H1 (cell line): ENCODE measurements at regions not wholly inside any gene's neighbourhood (a gene's known extent, or its start where the extent isn't known, plus 50 kb on each side); places are given as distances from the start of the nearest gene placed in this dataset.

ENCODE experiments used
- CTCF ChIA-PET: fragments of 300-600 bp; sonication (Branson Sonifier 250); formaldehyde crosslinking; loops from one replicate; lab custom pipeline; 2021; ENCODE audit not compliant: partially characterized antibody; lab: Charles Lee
- POLR2A ChIA-PET: fragments of 300-600 bp; sonication (Branson Sonifier 250); formaldehyde crosslinking; loops from one replicate; lab custom pipeline; 2021; ENCODE audit warnings: inconsistent platforms; ENCODE audit not compliant: partially characterized antibody; lab: Charles Lee
- DNase-seq, 2 experiments: peaks; one replicate each; pipeline versions ENCODE4 v3.0.0 to v3.0.0-alpha.2; 2010 to 2022; ENCODE audit warnings: low spot score in 2 of 2, low read depth in 1 of 2, mixed read lengths in 1 of 2
- FAIRE-seq: peaks from 2 replicates; lab custom pipeline; 2011; peaks lifted over from hg19 to GRCh38; lab: Jason Lieb, UNC
- H2AFZ ChIP-seq: 2 replicates; pipeline ENCODE4 v1.8.1; 2012; ENCODE audit warnings: low read length, inconsistent platforms
- H2AK5ac ChIP-seq: 2 replicates; pipeline ENCODE4 v1.6.1; 2013; ENCODE audit warnings: low read depth, low read length
- H2BK120ac ChIP-seq: replicated peaks from 2 replicates; pipeline ENCODE3; 2013; ENCODE audit warnings: low read depth, low read length, inconsistent platforms
- H2BK12ac ChIP-seq: 2 replicates; pipeline ENCODE4 v1.6.1; 2013; ENCODE audit warnings: low read depth, low read length
- H2BK15ac ChIP-seq: 2 replicates; pipeline ENCODE4 v1.6.1; 2013; ENCODE audit warnings: low read length
- H2BK20ac ChIP-seq: 2 replicates; pipeline ENCODE4 v1.6.1; 2013; ENCODE audit warnings: low read length
- H2BK5ac ChIP-seq: 2 replicates; pipeline ENCODE4 v1.6.1; 2013; ENCODE audit warnings: low read depth, low read length
- H3K14ac ChIP-seq: 2 replicates; pipeline ENCODE4 v1.6.1; 2013; ENCODE audit warnings: inconsistent platforms; ENCODE audit not compliant: insufficient read length
- H3K18ac ChIP-seq: 2 replicates; pipeline ENCODE4 v1.6.1; 2013; ENCODE audit warnings: low read length; ENCODE audit errors: extremely low read depth
- H3K23ac ChIP-seq: 2 replicates; pipeline ENCODE4 v1.6.1; 2013; ENCODE audit warnings: inconsistent platforms; ENCODE audit not compliant: insufficient read length
- H3K23me2 ChIP-seq: 2 replicates; pipeline ENCODE4 v1.6.1; 2013; ENCODE audit warnings: low read depth, low read length
- H3K27ac ChIP-seq: 2 replicates; pipeline ENCODE4 v1.6.1; 2011; ENCODE audit warnings: low read depth, low read length, inconsistent platforms
- H3K27me3 ChIP-seq, 4 experiments: replicated peaks in 1 of 4; 1 replicate in 1 of 4; 2 replicates in 3 of 4; pipeline versions ENCODE4 v1.6.1 to v1.8.1; 2011 to 2013; ENCODE audit warnings: low read length in 3 of 4, mild to moderate bottlenecking in 3 of 4, inconsistent platforms in 2 of 4, mixed read lengths in 2 of 4, moderate library complexity in 1 of 4; ENCODE audit not compliant: control insufficient read depth in 3 of 4, insufficient read depth in 3 of 4; ENCODE audit errors: extremely low read depth in 1 of 4
- H3K36me3 ChIP-seq, 4 experiments: 2 replicates each; pipeline versions ENCODE4 v1.6.1 to v1.8.1; 2011 to 2013; ENCODE audit warnings: mild to moderate bottlenecking in 4 of 4, low read length in 3 of 4, moderate library complexity in 2 of 4, control low read depth in 1 of 4, inconsistent platforms in 1 of 4; ENCODE audit not compliant: insufficient read depth in 4 of 4, control insufficient read depth in 2 of 4
- H3K4ac ChIP-seq: replicated peaks from 2 replicates; pipeline ENCODE3; 2013; ENCODE audit warnings: low read length, low read depth, mixed read lengths, inconsistent platforms; ENCODE audit not compliant: insufficient read length
- H3K4me1 ChIP-seq, 4 experiments: replicated peaks in 1 of 4; 1 replicate in 1 of 4; 2 replicates in 3 of 4; pipeline versions ENCODE4 v1.6.1 to v1.8.1; 2011 to 2013; ENCODE audit warnings: low read length in 3 of 4, inconsistent platforms in 2 of 4, mixed read lengths in 1 of 4; ENCODE audit not compliant: insufficient read depth in 4 of 4, control insufficient read depth in 3 of 4
- H3K4me2 ChIP-seq, 2 experiments: 2 replicates each; pipeline versions ENCODE4 v1.6.1 to v1.8.1; 2011 to 2013; ENCODE audit warnings: low read depth in 2 of 2, low read length in 2 of 2, control low read depth in 1 of 2, inconsistent platforms in 1 of 2, mild to moderate bottlenecking in 1 of 2; ENCODE audit not compliant: insufficient read depth in 1 of 2
- H3K4me3 ChIP-seq, 4 experiments: fragments of 200-600, 300-600 bp in 1 of 4; sonication (generic), shearing (Covaris generic), sonication (Bioruptor Twin) in 1 of 4; 2 replicates each; pipeline versions ENCODE4 v1.5.1 to v1.8.1; 2011 to 2016; ENCODE audit warnings: low read length in 4 of 4, low read depth in 3 of 4, control low read depth in 2 of 4, inconsistent platforms in 2 of 4, mild to moderate bottlenecking in 2 of 4, mixed read lengths in 1 of 4, moderate library complexity in 1 of 4; ENCODE audit not compliant: insufficient read depth in 2 of 4; ENCODE audit errors: extremely low read depth in 1 of 4
- H3K56ac ChIP-seq: replicated peaks from 2 replicates; pipeline ENCODE3; 2013; ENCODE audit warnings: low read depth, mild to moderate bottlenecking, mixed read lengths, low read length, inconsistent platforms; ENCODE audit not compliant: insufficient read length
- H3K79me1 ChIP-seq: 2 replicates; pipeline ENCODE4 v1.6.1; 2013; ENCODE audit warnings: low read depth, low read length, control low read depth
- H3K79me2 ChIP-seq, 2 experiments: 2 replicates each; pipeline versions ENCODE4 v1.6.1 to v1.8.1; 2012 to 2013; ENCODE audit warnings: low read length in 2 of 2, mild to moderate bottlenecking in 2 of 2, inconsistent platforms in 1 of 2; ENCODE audit not compliant: insufficient read depth in 2 of 2, control insufficient read depth in 1 of 2
- H3K9ac ChIP-seq, 4 experiments: replicated peaks in 1 of 4; 1 replicate in 1 of 4; 2 replicates in 3 of 4; pipeline versions ENCODE4 v1.6.1 to v1.8.1; 2011 to 2013; ENCODE audit warnings: low read depth in 3 of 4, low read length in 3 of 4, control low read depth in 2 of 4, mild to moderate bottlenecking in 2 of 4, moderate library complexity in 2 of 4, inconsistent platforms in 1 of 4; ENCODE audit errors: extremely low read depth in 1 of 4
- H3K9me3 ChIP-seq, 2 experiments: 2 replicates each; pipeline versions ENCODE4 v1.6.1 to v1.8.1; 2012 to 2013; ENCODE audit warnings: mild to moderate bottlenecking in 2 of 2, moderate library complexity in 2 of 2, control low read depth in 1 of 2, inconsistent platforms in 1 of 2, low read depth in 1 of 2, low read length in 1 of 2, mixed read lengths in 1 of 2; ENCODE audit not compliant: insufficient read depth in 2 of 2
- H4K20me1 ChIP-seq, 2 experiments: replicated peaks in 1 of 2; 2 replicates each; pipeline versions ENCODE3 to v1.8.1; 2011 to 2013; ENCODE audit warnings: inconsistent platforms in 2 of 2, low read length in 2 of 2, mild to moderate bottlenecking in 1 of 2; ENCODE audit not compliant: insufficient read depth in 2 of 2, control insufficient read depth in 1 of 2
- H4K5ac ChIP-seq: 2 replicates; pipeline ENCODE4 v1.6.1; 2013; ENCODE audit warnings: low read length, low read depth, mixed read lengths, inconsistent platforms; ENCODE audit not compliant: insufficient read length
- H4K8ac ChIP-seq: 2 replicates; pipeline ENCODE4 v1.8.0; 2013; ENCODE audit warnings: mild to moderate bottlenecking, moderate library complexity, low read length, inconsistent platforms; ENCODE audit not compliant: insufficient read depth; ENCODE audit errors: extremely low read depth
- H4K91ac ChIP-seq: replicated peaks from 2 replicates; pipeline ENCODE3; 2013; ENCODE audit warnings: low read length, mixed read lengths, inconsistent platforms; ENCODE audit not compliant: insufficient read length
- ASH2L ChIP-seq: fragments of 200-600, 300-600 bp; sonication (generic); IDR thresholded peaks from one replicate; pipeline ENCODE4 v1.7.1; 2017; ENCODE audit warnings: low read length
- CREB1 ChIP-seq: IDR thresholded peaks from 2 replicates; pipeline ENCODE4 v1.6.1; 2012; ENCODE audit warnings: inconsistent platforms
- EP300 ChIP-seq, 2 experiments: IDR thresholded peaks; 1 replicate in 1 of 2; 2 replicates in 1 of 2; pipeline ENCODE4 v1.6.1; 2011 to 2012; ENCODE audit warnings: low read depth in 2 of 2, low read length in 2 of 2, mild to moderate bottlenecking in 2 of 2, borderline replicate concordance in 1 of 2, inconsistent platforms in 1 of 2, moderate library complexity in 1 of 2
- GTF2F1 ChIP-seq: IDR thresholded peaks from 2 replicates; pipeline ENCODE4 v1.6.1; 2012; ENCODE audit warnings: low read depth, low read length, improper control_type of control experiment, borderline replicate concordance
- KDM1A ChIP-seq: fragments of 200-600, 300-600 bp; sonication (generic); IDR thresholded peaks from 2 replicates; pipeline ENCODE4 v1.7.1; 2016; ENCODE audit warnings: mild to moderate bottlenecking, low read length, borderline replicate concordance
- NANOG ChIP-seq: IDR thresholded peaks from 2 replicates; pipeline ENCODE4 v1.6.1; 2011; ENCODE audit warnings: low read length, low read depth, mild to moderate bottlenecking, inconsistent platforms; ENCODE audit not compliant: insufficient read depth, poor library complexity, severe bottlenecking
- POLR2AphosphoS5 ChIP-seq: IDR thresholded peaks from 2 replicates; pipeline ENCODE4 v1.6.1; 2011; ENCODE audit warnings: low read depth, low read length
- RNF2 ChIP-seq: fragments of 200-900, 300-1000 bp; sonication (generic); IDR thresholded peaks from 2 replicates; pipeline ENCODE4 v1.7.1; 2016; ENCODE audit warnings: borderline replicate concordance, low read depth, mild to moderate bottlenecking, antibody characterized with exemption, low read length; ENCODE audit not compliant: poor library complexity, severe bottlenecking; ENCODE audit errors: missing control alignments
- RXRA ChIP-seq: IDR thresholded peaks from 2 replicates; pipeline ENCODE4 v1.6.1; 2011; ENCODE audit warnings: low read depth, mild to moderate bottlenecking, low read length, moderate library complexity; ENCODE audit not compliant: insufficient read depth
- SP1 ChIP-seq: IDR thresholded peaks from 2 replicates; pipeline ENCODE4 v1.6.1; 2011; ENCODE audit warnings: low read depth, low read length
- SP2 ChIP-seq: IDR thresholded peaks from 2 replicates; pipeline ENCODE4 v1.6.1; 2012; ENCODE audit warnings: mild to moderate bottlenecking, low read length, inconsistent platforms
- TAF7 ChIP-seq: optimal IDR thresholded peaks from 2 replicates; pipeline ENCODE3; 2011; ENCODE audit warnings: low read depth, mild to moderate bottlenecking, inconsistent platforms, low read length, moderate library complexity, borderline replicate concordance
- WGBS, 2 experiments: shearing (Covaris generic) in 1 of 2; methylation state at CpG; one replicate each; pipeline versions ENCODE4 v1.1.6 to v1.1.7; 2013 to 2015; ENCODE audit warnings: low lambda C conversion rate in 2 of 2, mixed read lengths in 2 of 2, inconsistent platforms in 1 of 2, low coverage in 1 of 2, missing lambda C conversion rate in 1 of 2; ENCODE audit not compliant: insufficient replicate concordance in 2 of 2, insufficient coverage in 1 of 2, insufficient read length in 1 of 2; ENCODE audit errors: extremely low coverage in 1 of 2, missing lambda C conversion rate in 1 of 2; 5-methylcytosine and 5-hydroxymethylcytosine counted together
- TF ChIP-seq, protein P1 (sequence below): IDR thresholded peaks from 2 replicates; pipeline ENCODE4 v1.6.1; 2012; ENCODE audit warnings: low read length, inconsistent platforms

DNA sequence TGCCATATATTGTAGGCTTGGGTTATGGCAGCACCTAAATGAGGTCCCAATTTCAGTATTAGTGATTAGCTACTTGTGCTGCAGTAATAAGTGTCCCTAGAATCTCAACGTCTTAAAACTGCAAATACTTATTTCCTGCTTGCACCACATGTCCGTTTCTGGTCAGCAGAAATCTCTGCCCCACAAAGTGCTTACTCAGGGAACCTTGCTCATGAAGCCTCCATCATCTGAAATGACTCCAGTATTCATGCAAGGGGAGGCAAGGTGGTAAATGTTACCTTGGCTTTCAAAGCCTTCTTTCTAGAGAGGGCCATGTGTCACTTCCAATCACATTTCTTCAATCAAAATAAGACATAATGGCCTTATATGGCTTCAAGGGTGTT is 274.2 kb upstream of the KAZN start:
- Histone ChIP-seq H3K14ac (no peak overlapping the region), H3K4me3 (no peak overlapping the region), H2BK12ac (no peak overlapping the region), H3K23ac (no peak overlapping the region), H3K9ac (no peak overlapping the region), H2AK5ac (no peak overlapping the region), H4K91ac (no peak overlapping the region), H3K27ac (no peak overlapping the region), H3K23me2 (no peaks in the 10 kb centered on the region), H3K4me2 (no peak overlapping the region), H2BK5ac (no peak overlapping the region), H3K36me3 (no peaks in the 10 kb centered on the region), H2BK15ac (no peak overlapping the region), H4K5ac (no peak overlapping the region), H2BK20ac (no peak overlapping the region), H3K4ac (no peak overlapping the region), H4K20me1 (no peaks in the 10 kb centered on the region), H3K4me1 (peaks cover 0 to 4% (median 1%) of the 10 kb centered on the region in 4 experiments; a peak in 1 of 7 replicates), H3K9me3 (no peaks in the 10 kb centered on the region), H3K79me2 (no peaks in the 10 kb centered on the region), H3K18ac (no peak overlapping the region), H3K79me1 (no peaks in the 10 kb centered on the region), H4K8ac (no peak overlapping the region), H2AFZ (no peak overlapping the region), H3K56ac (no peak overlapping the region), H2BK120ac (no peak overlapping the region), H3K27me3 (no peaks in the 10 kb centered on the region; a peak in 1 of 7 replicates)
- DNase-seq (no peak), FAIRE-seq (no peak)
- ChIA-PET CTCF (no interaction called here), POLR2A (no interaction called here)
- 87% methylated on average over 2 of the region's 2 CpGs; no CpG with 5 or more reads in 1 of the 2 experiments for WGBS, 2 experiments
- no peak for TF ChIP-seq KDM1A
- no peak for TF ChIP-seq RNF2
- no peak for TF ChIP-seq EP300 (IDR thresholded peaks at IDR 0.05; ENCODE audit: borderline replicate concordance in 1 of 2, low read depth in 2 of 2, low read length in 2 of 2)
- TF ChIP-seq NANOG: no peak
- TF ChIP-seq, protein P1, sequence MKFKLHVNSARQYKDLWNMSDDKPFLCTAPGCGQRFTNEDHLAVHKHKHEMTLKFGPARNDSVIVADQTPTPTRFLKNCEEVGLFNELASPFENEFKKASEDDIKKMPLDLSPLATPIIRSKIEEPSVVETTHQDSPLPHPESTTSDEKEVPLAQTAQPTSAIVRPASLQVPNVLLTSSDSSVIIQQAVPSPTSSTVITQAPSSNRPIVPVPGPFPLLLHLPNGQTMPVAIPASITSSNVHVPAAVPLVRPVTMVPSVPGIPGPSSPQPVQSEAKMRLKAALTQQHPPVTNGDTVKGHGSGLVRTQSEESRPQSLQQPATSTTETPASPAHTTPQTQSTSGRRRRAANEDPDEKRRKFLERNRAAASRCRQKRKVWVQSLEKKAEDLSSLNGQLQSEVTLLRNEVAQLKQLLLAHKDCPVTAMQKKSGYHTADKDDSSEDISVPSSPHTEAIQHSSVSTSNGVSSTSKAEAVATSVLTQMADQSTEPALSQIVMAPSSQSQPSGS: no peak
- no peak for TF ChIP-seq TAF7
- no peak for TF ChIP-seq POLR2AphosphoS5
- no peak for TF ChIP-seq SP1
- no peak for TF ChIP-seq RXRA
- no peak for TF ChIP-seq ASH2L
- TF ChIP-seq CREB1: no peak
- TF ChIP-seq SP2: no peak
- no peak for TF ChIP-seq GTF2F1
